Trophoblast cell (in vitro differentiated cells and primary cell): ENCODE measurements at regions not wholly inside any gene's neighbourhood (a gene's known extent, or its start where the extent isn't known, plus 50 kb on each side); places are given as distances from the start of the nearest gene placed in this dataset.
"Not testable (repeated sequence)": the region's sequence is repeated elsewhere in the genome, so short reads cannot be mapped to it uniquely, and the experiment has no call there.

Experiments used
- DNase-seq, 2 donors: peaks; one replicate each; pipeline ENCODE4 v3.0.0-alpha.2; 2016
- H2AFZ ChIP-seq: 2 replicates; pipeline ENCODE4 v1.6.1; 2013; ENCODE audit warnings: low read length, moderate library complexity, mild to moderate bottlenecking; ENCODE audit not compliant: insufficient read depth, poor library complexity
- H2AK5ac ChIP-seq: 2 replicates; pipeline ENCODE4 v1.6.1; 2013; ENCODE audit warnings: mild to moderate bottlenecking, low read length
- H2BK120ac ChIP-seq: 2 replicates; pipeline ENCODE4 v1.6.1; 2013; ENCODE audit warnings: low read length, mild to moderate bottlenecking, moderate library complexity; ENCODE audit not compliant: insufficient read depth, poor library complexity
- H2BK12ac ChIP-seq: 2 replicates; pipeline ENCODE4 v1.6.1; 2013; ENCODE audit warnings: mild to moderate bottlenecking, low read length, moderate library complexity
- H2BK5ac ChIP-seq: 2 replicates; pipeline ENCODE4 v1.6.1; 2013; ENCODE audit warnings: low read length, low read depth, moderate library complexity, mild to moderate bottlenecking; ENCODE audit not compliant: poor library complexity
- H3K14ac ChIP-seq: 2 replicates; pipeline ENCODE4 v1.6.1; 2013; ENCODE audit warnings: mild to moderate bottlenecking, low read length
- H3K18ac ChIP-seq: 2 replicates; pipeline ENCODE4 v1.6.1; 2013; ENCODE audit warnings: mild to moderate bottlenecking, low read length
- H3K23ac ChIP-seq: 2 replicates; pipeline ENCODE4 v1.6.1; 2013; ENCODE audit warnings: low read length
- H3K27ac ChIP-seq: 2 replicates; pipeline ENCODE4 v1.5.1; 2013; ENCODE audit warnings: low read depth, mild to moderate bottlenecking, inconsistent platforms, low read length, moderate library complexity
- H3K27me3 ChIP-seq: 2 replicates; pipeline ENCODE4 v1.6.1; 2013; ENCODE audit warnings: inconsistent platforms, mild to moderate bottlenecking, low read length, moderate library complexity; ENCODE audit not compliant: insufficient read depth
- H3K36me3 ChIP-seq, 2 experiments: 1 replicate in 1 of 2; 2 replicates in 1 of 2; pipeline ENCODE4 v1.6.1; 2013; ENCODE audit warnings: low read length in 2 of 2, mild to moderate bottlenecking in 2 of 2, moderate library complexity in 1 of 2; ENCODE audit not compliant: insufficient read depth in 2 of 2, control insufficient read depth in 1 of 2
- H3K4ac ChIP-seq: 2 replicates; pipeline ENCODE4 v1.6.1; 2013; ENCODE audit warnings: low read depth, mild to moderate bottlenecking, low read length, moderate library complexity
- H3K4me1 ChIP-seq, 2 experiments: 1 replicate in 1 of 2; 2 replicates in 1 of 2; pipeline ENCODE4 v1.6.1; 2013; ENCODE audit warnings: low read length in 2 of 2, mild to moderate bottlenecking in 2 of 2, moderate library complexity in 1 of 2; ENCODE audit not compliant: insufficient read depth in 2 of 2, control insufficient read depth in 1 of 2
- H3K4me2 ChIP-seq: 2 replicates; pipeline ENCODE4 v1.6.1; 2013; ENCODE audit warnings: inconsistent platforms, mild to moderate bottlenecking, low read length, moderate library complexity
- H3K4me3 ChIP-seq: 2 replicates; pipeline ENCODE4 v1.5.1; 2013; ENCODE audit warnings: mild to moderate bottlenecking, low read depth, low read length, inconsistent platforms
- H3K79me1 ChIP-seq: one replicate; pipeline ENCODE4 v1.6.1; 2013; ENCODE audit warnings: low read length
- H3K79me2 ChIP-seq: 2 replicates; pipeline ENCODE4 v1.6.1; 2013; ENCODE audit warnings: low read length, mild to moderate bottlenecking; ENCODE audit not compliant: control insufficient read depth, insufficient read depth, poor library complexity
- H3K9ac ChIP-seq: 2 replicates; pipeline ENCODE4 v1.6.1; 2013; ENCODE audit warnings: mild to moderate bottlenecking, low read length
- H3K9me3 ChIP-seq: 2 replicates; pipeline ENCODE4 v1.6.1; 2013; ENCODE audit warnings: low read depth, mild to moderate bottlenecking, control low read depth, inconsistent platforms, low read length; ENCODE audit not compliant: insufficient read depth
- H4K12ac ChIP-seq: 2 replicates; pipeline ENCODE4 v1.6.1; 2013; ENCODE audit warnings: low read depth, mild to moderate bottlenecking, low read length, moderate library complexity
- H4K8ac ChIP-seq: 2 replicates; pipeline ENCODE4 v1.6.1; 2013; ENCODE audit warnings: low read depth, mild to moderate bottlenecking, low read length, moderate library complexity
- H4K91ac ChIP-seq: one replicate; pipeline ENCODE4 v1.6.1; 2013; ENCODE audit warnings: low read depth, mild to moderate bottlenecking, low read length, moderate library complexity
- WGBS: extraction: QIAGEN DNeasy Blood & Tissue Kit; methylation state at CpG from one replicate; pipeline ENCODE4 v1.1.7; 2013; ENCODE audit warnings: missing lambda C conversion rate; ENCODE audit not compliant: insufficient read length, insufficient coverage; ENCODE audit errors: extremely low coverage; 5-methylcytosine and 5-hydroxymethylcytosine counted together

DNA sequence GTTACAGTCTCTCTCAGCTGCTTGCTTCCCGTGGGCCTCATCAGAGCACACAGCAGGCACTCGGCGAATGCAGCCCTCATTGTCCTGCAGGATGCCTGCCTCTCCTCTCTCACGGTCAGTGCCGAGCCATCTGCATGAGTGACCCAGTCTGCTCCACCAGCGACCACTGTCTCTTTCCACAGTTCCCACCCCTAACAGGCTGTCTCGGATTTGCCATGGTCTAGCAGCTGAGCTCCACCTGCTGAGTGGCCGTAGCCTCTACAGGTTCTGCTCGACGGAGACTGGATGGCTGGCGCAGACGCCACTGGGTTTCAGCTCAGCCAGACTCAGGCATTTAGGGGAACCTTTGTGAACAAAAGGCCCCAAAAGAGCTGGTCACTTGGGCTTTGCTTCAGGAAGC, 209.4 kb upstream of the FOXK1 start:
- Histone ChIP-seq H3K4me3 (no peak overlapping the region), H3K4me2 (no peak overlapping the region), H3K27me3 (no peaks in the 10 kb centered on the region), H2AFZ (no peak overlapping the region), H3K79me2 (no peaks in the 10 kb centered on the region), H3K9me3 (no peaks in the 10 kb centered on the region), H2BK5ac (no peak overlapping the region), H4K12ac (no peak overlapping the region), H3K9ac (no peak overlapping the region), H4K91ac (no peak overlapping the region), H2AK5ac (no peak overlapping the region), H3K79me1 (no peaks in the 10 kb centered on the region), H2BK120ac (no peak overlapping the region), H3K27ac (no peak overlapping the region), H3K23ac (no peak overlapping the region), H2BK12ac (no peak overlapping the region), H3K4ac (no peak overlapping the region), H3K4me1 (no peaks in the 10 kb centered on the region), H3K36me3 (no peaks in the 10 kb centered on the region), H3K14ac (no peak overlapping the region), H4K8ac (no peak overlapping the region), H3K18ac (no peak overlapping the region)
- WGBS: no CpG with 5 or more reads among the region's 12 CpGs
- DNase-seq: no peak

- Histone ChIP-seq H3K9me3 (peaks cover 12% of the 10 kb centered on the region), H3K4me3 (no peak overlapping the region), H3K36me3 (no peaks in the 10 kb centered on the region), H3K79me1 (no peaks in the 10 kb centered on the region), H3K23ac (no peak overlapping the region), H2AFZ (no peak overlapping the region), H3K14ac (no peak overlapping the region), H3K27me3 (no peaks in the 10 kb centered on the region), H4K12ac (no peak overlapping the region), H3K4me2 (no peak overlapping the region), H4K8ac (no peak overlapping the region), H4K91ac (no peak overlapping the region), H3K4me1 (no peaks in the 10 kb centered on the region), H3K9ac (no peak overlapping the region), H2BK5ac (no peak overlapping the region), H3K79me2 (no peaks in the 10 kb centered on the region), H2BK12ac (no peak overlapping the region), H3K4ac (no peak overlapping the region), H3K27ac (no peak overlapping the region), H3K18ac (no peak overlapping the region), H2BK120ac (no peak overlapping the region), H2AK5ac (no peak overlapping the region)
- WGBS: no CpG with 5 or more reads among the region's 12 CpGs
- DNase-seq: peak; percentile 46 to 81
Measured at GRCh38 chr7:4479367-4480039, 202.6 kb upstream of the FOXK1 start.

GRCh38 chr7:4480131-4480530, 202.0 kb upstream of the FOXK1 start:
- H4K91ac ChIP-seq, H4K12ac ChIP-seq, H3K23ac ChIP-seq, H3K4me2 ChIP-seq, H3K4me1 ChIP-seq, H2BK120ac ChIP-seq, H2AK5ac ChIP-seq, H3K27me3 ChIP-seq, DNase-seq, H2BK5ac ChIP-seq, H3K4me3 ChIP-seq, H2BK12ac ChIP-seq, H3K14ac ChIP-seq, H3K27ac ChIP-seq, H3K79me2 ChIP-seq, H3K4ac ChIP-seq, H3K36me3 ChIP-seq, H2AFZ ChIP-seq, H4K8ac ChIP-seq, H3K18ac ChIP-seq, H3K9ac ChIP-seq, H3K79me1 ChIP-seq: not testable (repeated sequence)
- peaks cover 15% of the 10 kb centered on the region for H3K9me3 ChIP-seq
- WGBS: no CpG with 5 or more reads among the region's 11 CpGs

- Histone ChIP-seq H3K4ac (no peak overlapping the region), H3K18ac (no peak overlapping the region), H3K4me2 (no peak overlapping the region), H4K12ac (no peak overlapping the region), H2BK120ac (no peak overlapping the region), H4K91ac (no peak overlapping the region), H3K36me3 (no peaks in the 10 kb centered on the region), H3K79me1 (no peaks in the 10 kb centered on the region), H3K4me3 (no peak overlapping the region), H3K9ac (no peak overlapping the region), H3K27ac (no peak overlapping the region), H2BK12ac (no peak overlapping the region), H3K9me3 (peaks cover 19% of the 10 kb centered on the region), H3K27me3 (no peaks in the 10 kb centered on the region), H3K14ac (no peak overlapping the region), H4K8ac (no peak overlapping the region), H3K23ac (no peak overlapping the region), H3K79me2 (no peaks in the 10 kb centered on the region), H2AFZ (no peak overlapping the region), H2BK5ac (no peak overlapping the region), H2AK5ac (no peak overlapping the region), H3K4me1 (no peaks in the 10 kb centered on the region)
- no CpG with 5 or more reads among the region's 1 CpG for WGBS
- DNase-seq: no peak
Measured at GRCh38 chr7:4483851-4484250, 198.2 kb upstream of the FOXK1 start.
